Small intestine (tissue), 7 donors: ENCODE measurements at regions not wholly inside any gene's neighbourhood (a gene's known extent, or its start where the extent isn't known, plus 50 kb on each side); places are given as distances from the start of the nearest gene placed in this dataset.

Experiments used
- DNase-seq, 2 donors: peaks; one replicate each; pipeline versions ENCODE4 v3.0.0 to v3.0.0-alpha.2; 2013
- FAIRE-seq: peaks from 2 replicates; lab custom pipeline; 2012; peaks lifted over from hg19 to GRCh38; lab: Jason Lieb, UNC
- H3K27ac ChIP-seq, 3 donors: one replicate each; pipeline ENCODE4 v1.5.1; 2013; ENCODE audit warnings: low read length in 2 of 3, mild to moderate bottlenecking in 2 of 3, control low read depth in 1 of 3, inconsistent platforms in 1 of 3, low read depth in 1 of 3, moderate library complexity in 1 of 3
- H3K27me3 ChIP-seq, 3 donors: one replicate each; pipeline ENCODE4 v1.6.1; 2013; ENCODE audit warnings: low read length in 3 of 3, inconsistent platforms in 1 of 3; ENCODE audit not compliant: control insufficient read depth in 3 of 3, insufficient read depth in 3 of 3
- H3K36me3 ChIP-seq, 3 donors: one replicate each; pipeline ENCODE4 v1.6.1; 2013; ENCODE audit warnings: low read length in 3 of 3, inconsistent platforms in 1 of 3, low read depth in 1 of 3, mild to moderate bottlenecking in 1 of 3, moderate library complexity in 1 of 3; ENCODE audit not compliant: control insufficient read depth in 3 of 3, insufficient read depth in 2 of 3
- H3K4me1 ChIP-seq, 3 donors: one replicate each; pipeline ENCODE4 v1.6.1; 2013; ENCODE audit warnings: low read length in 2 of 3, inconsistent platforms in 1 of 3, low read depth in 1 of 3, mild to moderate bottlenecking in 1 of 3, moderate library complexity in 1 of 3; ENCODE audit not compliant: control insufficient read depth in 3 of 3, insufficient read depth in 2 of 3
- H3K4me3 ChIP-seq, 3 donors: one replicate each; pipeline ENCODE4 v1.5.1; 2013; ENCODE audit warnings: low read length in 3 of 3, control low read depth in 1 of 3, inconsistent platforms in 1 of 3, low read depth in 1 of 3, mild to moderate bottlenecking in 1 of 3, moderate library complexity in 1 of 3
- H3K9me3 ChIP-seq, 2 donors: one replicate each; pipeline ENCODE4 v1.6.1; 2013; ENCODE audit warnings: low read depth in 1 of 2, low read length in 1 of 2; ENCODE audit not compliant: control insufficient read depth in 2 of 2, insufficient read depth in 1 of 2
- WGBS, 3 donors: extraction: QIAGEN DNeasy Blood & Tissue Kit; methylation state at CpG; one replicate each; pipeline ENCODE4 v1.1.7; 2013; 5-methylcytosine and 5-hydroxymethylcytosine counted together
- donor health status: healthy with polysubstance abuse.
- donor health status: control.
- donor health status: control.
- donor health status: Bipolar disorder and iron deficiency.
- donor health status: healthy.

- Histone ChIP-seq H3K4me1 (peaks cover 0 to 10% (median 2%) of the 10 kb centered on the region in 3 donors), H3K36me3 (no peaks in the 10 kb centered on the region), H3K27me3 (peaks cover 0 to 6% (median 0%) of the 10 kb centered on the region in 3 donors), H3K27ac (no peak overlapping the region), H3K9me3 (no peaks in the 10 kb centered on the region), H3K4me3 (no peak overlapping the region)
- 66 to 82% (median 79%) methylated on average over 9 of the region's 9 CpGs for WGBS, 3 donors
- DNase-seq = no peak
- no peak for FAIRE-seq
Measured at GRCh38 chr15:70396807-70397206, 299.1 kb upstream of the TLE3 start.

- Histone ChIP-seq H3K4me1 (peaks cover 0 to 10% (median 2%) of the 10 kb centered on the region in 3 donors), H3K36me3 (no peaks in the 10 kb centered on the region), H3K27me3 (peaks cover 0 to 6% (median 0%) of the 10 kb centered on the region in 3 donors), H3K9me3 (no peaks in the 10 kb centered on the region), H3K4me3 (no peak overlapping the region), H3K27ac (no peak overlapping the region)
- no peak for DNase-seq
- FAIRE-seq = no peak
- WGBS, 3 donors = 89 to 91% (median 90%) methylated on average over 11 of the region's 11 CpGs
Measured at GRCh38 chr15:70395164-70395563, 297.4 kb upstream of the TLE3 start.

GRCh38 chr15:70390723-70391122 lies 293.0 kb upstream of the TLE3 start:
- Histone ChIP-seq H3K27me3 (peaks cover 0 to 6% (median 0%) of the 10 kb centered on the region in 3 donors), H3K4me1 (no peaks in the 10 kb centered on the region), H3K27ac (no peak overlapping the region), H3K9me3 (no peaks in the 10 kb centered on the region), H3K36me3 (no peaks in the 10 kb centered on the region), H3K4me3 (no peak overlapping the region)
- no peak for FAIRE-seq
- DNase-seq = no peak

- FAIRE-seq (no peak), DNase-seq (no peak)
- Histone ChIP-seq H3K9me3 (no peaks in the 10 kb centered on the region), H3K27ac (no peak overlapping the region), H3K36me3 (no peaks in the 10 kb centered on the region), H3K27me3 (no peaks in the 10 kb centered on the region), H3K4me3 (no peak overlapping the region), H3K4me1 (no peaks in the 10 kb centered on the region)
- WGBS, 3 donors = 51 to 59% (median 54%) methylated on average over 2 of the region's 2 CpGs
Measured at GRCh38 chr15:70387993-70388392, 290.3 kb upstream of the TLE3 start.

- Histone ChIP-seq H3K4me3 (no peak overlapping the region), H3K27ac (no peak overlapping the region), H3K27me3 (peaks cover 0 to 3% (median 0%) of the 10 kb centered on the region in 3 donors), H3K36me3 (no peaks in the 10 kb centered on the region), H3K9me3 (peaks cover 0 to 2% of the 10 kb centered on the region in 2 donors), H3K4me1 (no peaks in the 10 kb centered on the region)
- DNase-seq (no peak), FAIRE-seq (no peak)
- WGBS, 3 donors = 90 to 97% (median 95%) methylated on average over 9 of the region's 9 CpGs
Measured at GRCh38 chr15:70387081-70387480, 289.4 kb upstream of the TLE3 start.

- FAIRE-seq = no peak
Measured at GRCh38 chr15:70385711-70386110, 288.0 kb upstream of the TLE3 start.

GRCh38 chr15:70385052-70385451 lies 287.3 kb upstream of the TLE3 start:
- Histone ChIP-seq H3K4me3 (no peak overlapping the region), H3K9me3 (peaks cover 0 to 7% of the 10 kb centered on the region in 2 donors), H3K4me1 (no peaks in the 10 kb centered on the region), H3K36me3 (no peaks in the 10 kb centered on the region), H3K27me3 (peaks cover 0 to 3% (median 0%) of the 10 kb centered on the region in 3 donors), H3K27ac (no peak overlapping the region)
- FAIRE-seq (no peak), DNase-seq (no peak)
- 76 to 86% (median 82%) methylated on average over 6 of the region's 6 CpGs for WGBS, 3 donors

More at GRCh38 chr15:70385711-70386110, 288.0 kb upstream of the TLE3 start:
- H3K36me3 ChIP-seq = no peaks in the 10 kb centered on the region
- H3K9me3 ChIP-seq = peaks cover 0 to 7% of the 10 kb centered on the region in 2 donors
- WGBS, 3 donors = 97 to 98% (median 97%) methylated on average over 8 of the region's 8 CpGs
- H3K4me3 ChIP-seq = no peak overlapping the region
- DNase-seq = no peak
- H3K27ac ChIP-seq = no peak overlapping the region
- H3K27me3 ChIP-seq = peaks cover 0 to 3% (median 0%) of the 10 kb centered on the region in 3 donors
- H3K4me1 ChIP-seq = no peaks in the 10 kb centered on the region

- H3K4me1 ChIP-seq = no peaks in the 10 kb centered on the region
- H3K27ac ChIP-seq = no peak overlapping the region
- no peaks in the 10 kb centered on the region for H3K36me3 ChIP-seq
- no peak for FAIRE-seq
- peaks cover 0 to 7% of the 10 kb centered on the region in 2 donors for H3K9me3 ChIP-seq
- H3K27me3 ChIP-seq = peaks cover 0 to 3% (median 0%) of the 10 kb centered on the region in 3 donors
- DNase-seq = no peak
- WGBS, 3 donors = 87 to 96% (median 93%) methylated on average over 8 of the region's 8 CpGs
- no peak overlapping the region for H3K4me3 ChIP-seq
Measured at GRCh38 chr15:70383856-70384255, 286.1 kb upstream of the TLE3 start.
